ENCODE measurements at regions not wholly inside any gene's neighbourhood (a gene's known extent, or its start where the extent isn't known, plus 50 kb on each side); places are given as distances from the start of the nearest gene placed in this dataset.
A peak's percentile ranks its signal among the peaks of the same experiment; 100 is the strongest.

- TF ChIP-seq CTCF (IDR thresholded peaks at IDR 0.05) = no peak
- Mint-ChIP-seq H3K9me3 (ENCODE audit: unreplicated experiment) (no peaks in the 10 kb centered on the region), H3K4me1 (ENCODE audit: unreplicated experiment) (peaks cover 54% of the 10 kb centered on the region), H3K27me3 (ENCODE audit: unreplicated experiment) (no peaks in the 10 kb centered on the region), H3K4me3 (ENCODE audit: unreplicated experiment) (no peak overlapping the region), H3K36me3 (ENCODE audit: unreplicated experiment) (no peaks in the 10 kb centered on the region), H3K27ac (ENCODE audit: unreplicated experiment) (no peak overlapping the region)
- no peak for DNase-seq (ENCODE audit: extremely low spot score, unreplicated experiment)
Measured at GRCh38 chr9:90958328-90958727, 156.7 kb downstream of the SYK start.

DNA sequence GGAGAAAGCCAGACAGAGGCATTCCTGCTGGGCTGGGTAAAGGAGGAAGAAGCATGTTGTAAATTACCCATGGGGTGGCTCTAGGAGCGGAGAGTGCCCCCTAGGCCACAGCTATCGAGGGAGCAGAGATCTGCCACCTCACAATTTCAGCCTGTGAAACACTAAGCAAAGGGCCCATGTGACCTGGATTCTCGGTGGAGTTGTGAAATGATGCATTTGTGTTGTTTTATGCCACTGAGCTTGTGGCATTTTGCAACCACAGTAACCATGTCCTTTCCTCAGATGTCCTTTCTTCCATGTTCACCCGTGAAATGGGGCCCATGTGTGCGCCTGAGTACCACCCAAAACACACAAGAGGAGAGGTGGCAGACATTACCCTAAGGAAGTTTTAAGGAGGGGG, 159.3 kb downstream of the SYK start:
- Mint-ChIP-seq H3K36me3 (ENCODE audit: unreplicated experiment) (no peaks in the 10 kb centered on the region), H3K9me3 (ENCODE audit: unreplicated experiment) (no peaks in the 10 kb centered on the region), H3K4me1 (ENCODE audit: unreplicated experiment) (peaks cover 71% of the 10 kb centered on the region), H3K27ac (ENCODE audit: unreplicated experiment) (peak overlapping the region; percentile 81), H3K27me3 (ENCODE audit: unreplicated experiment) (no peaks in the 10 kb centered on the region), H3K4me3 (ENCODE audit: unreplicated experiment) (no peak overlapping the region)
- no peak for TF ChIP-seq CTCF (IDR thresholded peaks at IDR 0.05)
- DNase-seq (ENCODE audit: extremely low spot score, unreplicated experiment) = no peak

- no peaks in the 10 kb centered on the region for H3K36me3 Mint-ChIP-seq (ENCODE audit: unreplicated experiment)
- no peak overlapping the region for H3K4me3 Mint-ChIP-seq (ENCODE audit: unreplicated experiment)
- H3K4me1 Mint-ChIP-seq (ENCODE audit: unreplicated experiment) = peaks cover 71% of the 10 kb centered on the region
- no peak for DNase-seq (ENCODE audit: extremely low spot score, unreplicated experiment)
- peak overlapping the region; percentile 81 for H3K27ac Mint-ChIP-seq (ENCODE audit: unreplicated experiment)
- no peaks in the 10 kb centered on the region for H3K9me3 Mint-ChIP-seq (ENCODE audit: unreplicated experiment)
- H3K27me3 Mint-ChIP-seq (ENCODE audit: unreplicated experiment) = no peaks in the 10 kb centered on the region
- no peak for TF ChIP-seq CTCF (IDR thresholded peaks at IDR 0.05)
Measured at GRCh38 chr9:90961375-90961774, 159.8 kb downstream of the SYK start.

- Mint-ChIP-seq H3K4me3 (ENCODE audit: unreplicated experiment) (peak overlapping the region; percentile 26), H3K27ac (ENCODE audit: unreplicated experiment) (peak overlapping the region; percentile 85), H3K9me3 (ENCODE audit: unreplicated experiment) (no peaks in the 10 kb centered on the region), H3K4me1 (ENCODE audit: unreplicated experiment) (peaks cover 73% of the 10 kb centered on the region), H3K27me3 (ENCODE audit: unreplicated experiment) (no peaks in the 10 kb centered on the region), H3K36me3 (ENCODE audit: unreplicated experiment) (no peaks in the 10 kb centered on the region)
- DNase-seq (ENCODE audit: extremely low spot score, unreplicated experiment) = no peak
- peak; percentile 29 for TF ChIP-seq CTCF (IDR thresholded peaks at IDR 0.05)
Measured at GRCh38 chr9:90964101-90965020, 162.7 kb downstream of the SYK start.

GRCh38 chr9:90965226-90966030, 163.8 kb downstream of the SYK start:
- no peaks in the 10 kb centered on the region for H3K27me3 Mint-ChIP-seq (ENCODE audit: unreplicated experiment)
- H3K4me3 Mint-ChIP-seq (ENCODE audit: unreplicated experiment) = peak overlapping the region; percentile 26
- H3K27ac Mint-ChIP-seq (ENCODE audit: unreplicated experiment) = peak overlapping the region; percentile 85
- no peak for TF ChIP-seq CTCF (IDR thresholded peaks at IDR 0.05)
- peaks cover 75% of the 10 kb centered on the region for H3K4me1 Mint-ChIP-seq (ENCODE audit: unreplicated experiment)
- no peaks in the 10 kb centered on the region for H3K36me3 Mint-ChIP-seq (ENCODE audit: unreplicated experiment)
- no peaks in the 10 kb centered on the region for H3K9me3 Mint-ChIP-seq (ENCODE audit: unreplicated experiment)
- DNase-seq (ENCODE audit: extremely low spot score, unreplicated experiment) = no peak
